GM23338 (cell line): ENCODE measurements at regions not wholly inside any gene's neighbourhood (a gene's known extent, or its start where the extent isn't known, plus 50 kb on each side); places are given as distances from the start of the nearest gene placed in this dataset.

ENCODE experiments used
- ATAC-seq: fragments of 200-7000 bp; cut with Tn5 transposase; 3 replicates; pipeline ENCODE4 v1.9.1; 2020
- DNase-seq: peaks from one replicate; pipeline ENCODE4 v3.0.0-alpha.2; 2015; ENCODE audit warnings: low spot score
- H2AFZ ChIP-seq: fragments of 200-600 bp; sonication (generic); 2 replicates; pipeline ENCODE4 v1.8.0; 2016; ENCODE audit warnings: antibody characterized with exemption, mild to moderate bottlenecking, moderate library complexity
- H3F3A ChIP-seq: fragments of 200-600 bp; sonication (generic); replicated peaks from 2 replicates; pipeline ENCODE4 v1.8.0; 2017; ENCODE audit warnings: antibody characterized with exemption, mixed run types, low read depth
- H3K27ac ChIP-seq: fragments of 200-600 bp; sonication (generic); 2 replicates; pipeline ENCODE4 v1.6.1; 2016; ENCODE audit warnings: low read depth
- H3K27me3 ChIP-seq: fragments of 200-600 bp; sonication (generic); 2 replicates; pipeline ENCODE4 v1.8.0; 2016; ENCODE audit warnings: mild to moderate bottlenecking, mixed run types, moderate library complexity; ENCODE audit not compliant: insufficient read depth
- H3K36me3 ChIP-seq: fragments of 200-600 bp; sonication (generic); 2 replicates; pipeline ENCODE4 v1.8.0; 2016; ENCODE audit warnings: mild to moderate bottlenecking; ENCODE audit not compliant: insufficient read depth
- H3K4me1 ChIP-seq: fragments of 200-600 bp; sonication (generic); 2 replicates; pipeline ENCODE4 v1.8.0; 2016; ENCODE audit warnings: mild to moderate bottlenecking, moderate library complexity; ENCODE audit not compliant: insufficient read depth
- H3K4me2 ChIP-seq: fragments of 200-600 bp; sonication (generic); 2 replicates; pipeline ENCODE4 v1.7.1; 2017; ENCODE audit warnings: mixed run types
- H3K4me3 ChIP-seq: fragments of 200-600 bp; sonication (generic); 2 replicates; pipeline ENCODE4 v1.6.1; 2016; ENCODE audit warnings: mixed run types
- H3K79me2 ChIP-seq: fragments of 200-600 bp; sonication (generic); replicated peaks from 2 replicates; pipeline ENCODE4 v1.8.0; 2017; ENCODE audit warnings: mild to moderate bottlenecking; ENCODE audit not compliant: insufficient read depth
- H3K9me2 ChIP-seq: fragments of 200-600 bp; sonication (generic); 2 replicates; pipeline ENCODE4 v1.8.0; 2017; ENCODE audit not compliant: insufficient read depth
- H4K20me1 ChIP-seq: fragments of 200-600 bp; sonication (generic); replicated peaks from 2 replicates; pipeline ENCODE4 v1.8.0; 2017; ENCODE audit warnings: mild to moderate bottlenecking; ENCODE audit not compliant: insufficient read depth
- H3K27ac Mint-ChIP-seq: 2 replicates; pipeline ENCODE4 v1.8.0; 2020; ENCODE audit warnings: inconsistent platforms, mild to moderate bottlenecking, moderate library complexity, mixed read lengths
- H3K27me3 Mint-ChIP-seq: 3 replicates; pipeline ENCODE4 v1.8.0; 2022; ENCODE audit warnings: low read depth, mild to moderate bottlenecking, moderate library complexity, mixed read lengths, inconsistent platforms; ENCODE audit not compliant: insufficient read depth, poor library complexity
- H3K36me3 Mint-ChIP-seq: 3 replicates; pipeline ENCODE4 v1.8.0; 2021; ENCODE audit warnings: low read depth, mild to moderate bottlenecking, inconsistent platforms, moderate library complexity, mixed read lengths
- H3K4me1 Mint-ChIP-seq: 3 replicates; pipeline ENCODE4 v1.8.0; 2020; ENCODE audit warnings: mild to moderate bottlenecking, inconsistent platforms, mixed read lengths
- H3K4me3 Mint-ChIP-seq: 3 replicates; pipeline ENCODE4 v1.8.0; 2021; ENCODE audit warnings: moderate library complexity, mild to moderate bottlenecking, inconsistent platforms, mixed read lengths
- H3K9me3 Mint-ChIP-seq: 3 replicates; pipeline ENCODE4 v1.8.0; 2020; ENCODE audit warnings: moderate library complexity, mild to moderate bottlenecking, inconsistent platforms, mixed read lengths
- CREB1 ChIP-seq: fragments of 250-450 bp; sonication (Bioruptor Pico); IDR thresholded peaks from 2 replicates; pipeline ENCODE4 v1.5.0; 2020; ENCODE audit warnings: low read depth, mild to moderate bottlenecking, moderate library complexity
- CTCF ChIP-seq, 2 experiments: fragments of 200-600 bp in 1 of 2; sonication (generic) in 1 of 2; conservative IDR thresholded peaks; 2 replicates each; pipeline versions ENCODE4 v1.5.1 to v1.6.1; 2016 to 2017; ENCODE audit warnings: antibody characterized with exemption in 2 of 2, low read depth in 2 of 2, mild to moderate bottlenecking in 2 of 2, moderate library complexity in 1 of 2
- ETS1 ChIP-seq: IDR thresholded peaks from 2 replicates; pipeline ENCODE4 v1.6.1; 2016; ENCODE audit warnings: antibody characterized with exemption
- EZH2phosphoT487 ChIP-seq: fragments of 200-600 bp; sonication (generic); IDR thresholded peaks from one replicate; pipeline ENCODE4 v1.8.1; 2018; ENCODE audit warnings: antibody characterized with exemption; ENCODE audit not compliant: unreplicated experiment
- JUNB ChIP-seq: IDR thresholded peaks from one replicate; pipeline ENCODE4 v1.6.1; 2016; ENCODE audit warnings: antibody characterized with exemption; ENCODE audit not compliant: unreplicated experiment
- NANOG ChIP-seq: IDR thresholded peaks from 2 replicates; pipeline ENCODE4 v1.6.1; 2016; ENCODE audit warnings: antibody characterized with exemption, borderline replicate concordance
- POLR2AphosphoS5 ChIP-seq: IDR thresholded peaks from 2 replicates; pipeline ENCODE4 v1.6.1; 2016; ENCODE audit warnings: antibody characterized with exemption, low read depth
- ZNF114 ChIP-seq: fragments of 250-450 bp; sonication (Bioruptor Pico); IDR thresholded peaks from 2 replicates; pipeline ENCODE4 v1.5.0; 2020; ENCODE audit warnings: mild to moderate bottlenecking, moderate library complexity
- ZNF462 ChIP-seq: fragments of 250-450 bp; sonication (Bioruptor Pico); IDR thresholded peaks from 2 replicates; pipeline ENCODE4 v1.5.0; 2020; ENCODE audit warnings: mild to moderate bottlenecking, moderate library complexity

- no peak for TF ChIP-seq ETS1
Observed at GRCh38 chr13:73222627-73223305, 164.0 kb downstream of the KLF5 start (continued).

GRCh38 chr13:73220966-73221720, 162.3 kb downstream of the KLF5 start:
- no peaks in the 10 kb centered on the region for H3K9me3 Mint-ChIP-seq
- H3K27me3 Mint-ChIP-seq = no peaks in the 10 kb centered on the region
- no peak overlapping the region for H3K4me3 Mint-ChIP-seq
- no peaks in the 10 kb centered on the region for H3F3A ChIP-seq
- H3K79me2 ChIP-seq = no peaks in the 10 kb centered on the region
- H3K36me3 Mint-ChIP-seq = no peaks in the 10 kb centered on the region
- H3K4me3 ChIP-seq = no peak overlapping the region
- TF ChIP-seq NANOG (no peak), JUNB (no peak), EZH2phosphoT487 (no peak), ZNF114 (no peak), ZNF462 (CRISPR knock-in tag) (no peak), POLR2AphosphoS5 (no peak), CTCF (conservative IDR thresholded peaks at IDR 0.05; ENCODE audit: low read depth in 2 of 2) (no peak), CREB1 (CRISPR knock-in tag) (no peak)
- H3K27ac Mint-ChIP-seq = no peak overlapping the region
- H3K27ac ChIP-seq = no peak overlapping the region
- no peaks in the 10 kb centered on the region for H3K9me2 ChIP-seq
- H3K36me3 ChIP-seq = no peaks in the 10 kb centered on the region
- ATAC-seq = no peak
- no peaks in the 10 kb centered on the region for H4K20me1 ChIP-seq
- H3K4me2 ChIP-seq = no peak overlapping the region
- H3K4me1 Mint-ChIP-seq = peaks cover 4% of the 10 kb centered on the region; the same call in 2 of the 3 replicates
- no peaks in the 10 kb centered on the region for H3K4me1 ChIP-seq
- no peaks in the 10 kb centered on the region for H3K27me3 ChIP-seq
- no peak for DNase-seq
- H2AFZ ChIP-seq = no peak overlapping the region; the same call in 1 of the 2 replicates
